Cardiac fibroblast (primary cell): ENCODE measurements at regions not wholly inside any gene's neighbourhood (a gene's known extent, or its start where the extent isn't known, plus 50 kb on each side); places are given as distances from the start of the nearest gene placed in this dataset.
"Not testable (repeated sequence)": the region's sequence is repeated elsewhere in the genome, so short reads cannot be mapped to it uniquely, and the experiment has no call there.

Source experiments
- DNase-seq, 2 donors: peaks; one replicate each; pipeline versions ENCODE4 v3.0.0 to v3.0.0-alpha.2; 2010; ENCODE audit warnings: low read depth in 2 of 2
- H3K4me3 ChIP-seq, 2 donors: replicated peaks in 1 of 2; 1 replicate in 1 of 2; 2 replicates in 1 of 2; pipeline ENCODE4 v1.5.1; 2011; ENCODE audit warnings: low read depth in 2 of 2, low read length in 2 of 2, mild to moderate bottlenecking in 2 of 2, moderate library complexity in 1 of 2
- CTCF ChIP-seq: IDR thresholded peaks from one replicate; pipeline ENCODE4 v1.5.1; 2011; ENCODE audit warnings: low read depth, mild to moderate bottlenecking, low read length, inconsistent platforms

- H3K4me3 ChIP-seq, result no peak overlapping the region
- TF ChIP-seq CTCF, result no peak
- DNase-seq, result no peak
Observed at GRCh38 chr12:131202592-131203378, 249.1 kb downstream of the ADGRD1 start.

GRCh38 chr12:131203666-131204415 is 250.1 kb downstream of the ADGRD1 start:
- H3K4me3 ChIP-seq, result no peak overlapping the region
- no peak for TF ChIP-seq CTCF
- no peak for DNase-seq

GRCh38 chr12:131204416-131205274 is 250.9 kb downstream of the ADGRD1 start:
- DNase-seq, result no peak
- no peak overlapping the region for H3K4me3 ChIP-seq
- no peak for TF ChIP-seq CTCF

- H3K4me3 ChIP-seq, DNase-seq: not testable (repeated sequence)
Observed at GRCh38 chr12:131205275-131205933, 251.7 kb downstream of the ADGRD1 start.

GRCh38 chr12:131206630-131207299 is 253.1 kb downstream of the ADGRD1 start:
- H3K4me3 ChIP-seq, DNase-seq: not testable (repeated sequence)

- not testable (repeated sequence) for H3K4me3 ChIP-seq, DNase-seq
Observed at GRCh38 chr12:131207300-131207660, 253.6 kb downstream of the ADGRD1 start.

- not testable (repeated sequence) for DNase-seq, H3K4me3 ChIP-seq
Observed at GRCh38 chr12:131207841-131208240, 254.1 kb downstream of the ADGRD1 start.

- no peak for TF ChIP-seq CTCF
- no peak for DNase-seq
- no peak overlapping the region for H3K4me3 ChIP-seq
Observed at GRCh38 chr12:131208425-131208824, 254.7 kb downstream of the ADGRD1 start.
